ENCODE measurements at regions not wholly inside any gene's neighbourhood (a gene's known extent, or its start where the extent isn't known, plus 50 kb on each side); places are given as distances from the start of the nearest gene placed in this dataset.

GRCh38 chr18:25805323-25805722, 285.1 kb downstream of the SS18 start:
- DNase-seq = no peak

- no peak for DNase-seq
These were observed 291.2 kb downstream of the SS18 start for GRCh38 chr18:25799231-25799630.

GRCh38 chr18:25798046-25798445, 292.4 kb downstream of the SS18 start:
- no peak for DNase-seq

GRCh38 chr18:25795213-25795612, 295.2 kb downstream of the SS18 start:
- no peak for DNase-seq

- DNase-seq = no peak
These were observed 303.1 kb downstream of the SS18 start for GRCh38 chr18:25787276-25787675.

- no peak for DNase-seq
These were observed 303.7 kb downstream of the SS18 start for GRCh38 chr18:25786758-25787157.

- DNase-seq = no peak
These were observed 310.3 kb downstream of the SS18 start for GRCh38 chr18:25780105-25780504.

- DNase-seq = no peak
These were observed 318.6 kb downstream of the SS18 start for GRCh38 chr18:25771796-25772195.

GRCh38 chr18:25764777-25765176, 325.6 kb downstream of the SS18 start:
- DNase-seq = no peak

- DNase-seq = no peak
These were observed 331.3 kb downstream of the SS18 start for GRCh38 chr18:25759111-25759510.

- DNase-seq = no peak
These were observed 346.7 kb downstream of the SS18 start for GRCh38 chr18:25743646-25744151.

- DNase-seq = no peak
These were observed 351.0 kb downstream of the SS18 start for GRCh38 chr18:25739376-25739775.

- no peak for DNase-seq
These were observed 352.6 kb downstream of the SS18 start for GRCh38 chr18:25737710-25738311.

- no peak for DNase-seq
These were observed 353.9 kb downstream of the SS18 start for GRCh38 chr18:25736516-25736915.

- DNase-seq = no peak
These were observed 355.0 kb downstream of the SS18 start for GRCh38 chr18:25735459-25735858.

GRCh38 chr18:25734336-25734735, 356.1 kb downstream of the SS18 start:
- no peak for DNase-seq

GRCh38 chr18:25732862-25733261, 357.6 kb downstream of the SS18 start:
- no peak for DNase-seq

- DNase-seq = no peak
These were observed 361.3 kb downstream of the SS18 start for GRCh38 chr18:25729072-25729471.

GRCh38 chr18:25727281-25727985, 363.0 kb downstream of the SS18 start:
- no peak for DNase-seq

- DNase-seq = no peak
These were observed 364.1 kb downstream of the SS18 start for GRCh38 chr18:25726298-25726697.

- DNase-seq = no peak
These were observed 364.9 kb downstream of the SS18 start for GRCh38 chr18:25725501-25725900.

- no peak for DNase-seq
These were observed 365.4 kb downstream of the SS18 start for GRCh38 chr18:25724997-25725396.

GRCh38 chr18:25724121-25724520, 366.3 kb downstream of the SS18 start:
- no peak for DNase-seq

- DNase-seq = no peak
These were observed 361.1 kb upstream of the ZNF521 start for GRCh38 chr18:25713103-25713502.

- no peak for DNase-seq
These were observed 359.0 kb upstream of the ZNF521 start for GRCh38 chr18:25710981-25711380.

Data from activated CD8-positive, alpha-beta memory T cell treated with anti-CD3 and anti-CD28 coated beads, Interleukin-2, amount 50 U/mL, for 48 hours (primary cell).